GM12878 (cell line): ENCODE measurements at regions not wholly inside any gene's neighbourhood (a gene's known extent, or its start where the extent isn't known, plus 50 kb on each side); places are given as distances from the start of the nearest gene placed in this dataset.

Source experiments
- CTCF ChIP-seq, 3 experiments: IDR thresholded peaks in 2 of 3; conservative IDR thresholded peaks in 1 of 3; 2 replicates each; pipeline ENCODE4 v1.5.1; 2011; ENCODE audit warnings: low read depth in 3 of 3, low read length in 3 of 3, mild to moderate bottlenecking in 3 of 3, control low read depth in 2 of 3, moderate library complexity in 2 of 3, inconsistent platforms in 1 of 3, mixed read lengths in 1 of 3; ENCODE audit not compliant: control insufficient read depth in 2 of 3, insufficient read depth in 1 of 3; ENCODE audit errors: extremely low read depth in 1 of 3
- STAT1 ChIP-seq: fragments of 450-650 bp; conservative IDR thresholded peaks from 2 replicates; pipeline ENCODE4 v1.6.1; 2014; ENCODE audit warnings: antibody characterized with exemption, mild to moderate bottlenecking
- ZBTB40 ChIP-seq: fragments of 450-650 bp; IDR thresholded peaks from 2 replicates; pipeline ENCODE4 v1.6.1; 2016; ENCODE audit warnings: mild to moderate bottlenecking, moderate library complexity, borderline replicate concordance

GRCh38 chr13:90787007-90787406, 560.5 kb upstream of the MIR17HG start:
- TF ChIP-seq CTCF (IDR thresholded peaks at IDR 0.05 in 2 of 3, conservative IDR thresholded peaks at IDR 0.05 in 1 of 3; ENCODE audit: control insufficient read depth in 2 of 3, extremely low read depth in 1 of 3, insufficient read depth in 1 of 3, low read depth in 3 of 3, low read length in 3 of 3) = no peak
- TF ChIP-seq ZBTB40 = no peak
- TF ChIP-seq STAT1 = no peak
